ENCODE measurements at regions not wholly inside any gene's neighbourhood (a gene's known extent, or its start where the extent isn't known, plus 50 kb on each side); places are given as distances from the start of the nearest gene placed in this dataset.

GRCh38 chr7:130912082-130912861 lies 178.3 kb upstream of the KLF14 start:
- peak overlapping the region; percentile 85 for H3K4me3 ChIP-seq (ENCODE audit: low read depth, low read length)
- no peak for TF ChIP-seq CTCF (conservative IDR thresholded peaks at IDR 0.05; ENCODE audit: low read depth, low read length)
- no peak for DNase-seq (ENCODE audit: low read depth)

GRCh38 chr7:130912862-130913638 lies 179.0 kb upstream of the KLF14 start:
- DNase-seq (ENCODE audit: low read depth): peak; percentile 93
- H3K4me3 ChIP-seq (ENCODE audit: low read depth, low read length): peak overlapping the region; percentile 85
- no peak for TF ChIP-seq CTCF (conservative IDR thresholded peaks at IDR 0.05; ENCODE audit: low read depth, low read length)

GRCh38 chr7:130913639-130914553 lies 179.9 kb upstream of the KLF14 start:
- peak overlapping the region; percentile 85 for H3K4me3 ChIP-seq (ENCODE audit: low read depth, low read length)

GRCh38 chr7:130914554-130915294 lies 180.7 kb upstream of the KLF14 start:
- no peak for DNase-seq (ENCODE audit: low read depth)
- no peak for TF ChIP-seq CTCF (conservative IDR thresholded peaks at IDR 0.05; ENCODE audit: low read depth, low read length)
- peak overlapping the region; percentile 85 for H3K4me3 ChIP-seq (ENCODE audit: low read depth, low read length)

More at GRCh38 chr7:130913639-130914553, 179.9 kb upstream of the KLF14 start:
- TF ChIP-seq CTCF (conservative IDR thresholded peaks at IDR 0.05; ENCODE audit: low read depth, low read length): no peak
- no peak for DNase-seq (ENCODE audit: low read depth)

GRCh38 chr7:130917669-130918128 lies 183.7 kb upstream of the KLF14 start:
- no peak for TF ChIP-seq CTCF (conservative IDR thresholded peaks at IDR 0.05; ENCODE audit: low read depth, low read length)
- no peak overlapping the region for H3K4me3 ChIP-seq (ENCODE audit: low read depth, low read length)
- no peak for DNase-seq (ENCODE audit: low read depth)

All from epithelial cell of proximal tubule (primary cell).